A549 (cell line): ENCODE measurements at regions not wholly inside any gene's neighbourhood (a gene's known extent, or its start where the extent isn't known, plus 50 kb on each side); places are given as distances from the start of the nearest gene placed in this dataset.

Source experiments
- CTCF ChIP-seq: fragments of >200 bp; sonication (Bioruptor Twin); formaldehyde crosslinking; IDR thresholded peaks from 3 replicates; pipeline ENCODE4 v1.5.1; 2016
- EP300 ChIP-seq, 2 experiments: fragments of >200 bp; sonication (Bioruptor Twin); formaldehyde crosslinking; IDR thresholded peaks; 2 replicates in 1 of 2; 3 replicates in 1 of 2; pipeline ENCODE4 v1.6.1; 2016 to 2017
- FOSB ChIP-seq: fragments of 250-450 bp; sonication (Bioruptor Pico); IDR thresholded peaks from 2 replicates; pipeline ENCODE4 v1.5.0; 2020; ENCODE audit warnings: mild to moderate bottlenecking, moderate library complexity
- FOXS1 ChIP-seq: fragments of 250-450 bp; sonication (Bioruptor Pico); IDR thresholded peaks from 2 replicates; pipeline ENCODE4 v1.5.0; 2020; ENCODE audit warnings: mild to moderate bottlenecking, moderate library complexity
- HDAC2 ChIP-seq: fragments of 200-600 bp; sonication (generic); IDR thresholded peaks from 2 replicates; pipeline ENCODE4 v1.6.1; 2016
- POLR2A ChIP-seq: IDR thresholded peaks from 2 replicates; pipeline ENCODE4 v1.6.1; 2012; ENCODE audit warnings: mild to moderate bottlenecking, low read length
- SMC3 ChIP-seq: fragments of >200 bp; sonication (Bioruptor Twin); formaldehyde crosslinking; IDR thresholded peaks from 3 replicates; pipeline ENCODE4 v1.6.1; 2018; ENCODE audit warnings: inconsistent platforms
- ZFP36 ChIP-seq: fragments of 450-650 bp; IDR thresholded peaks from 2 replicates; pipeline ENCODE4 v1.6.1; 2014; ENCODE audit warnings: borderline replicate concordance; ENCODE audit not compliant: partially characterized antibody

DNA sequence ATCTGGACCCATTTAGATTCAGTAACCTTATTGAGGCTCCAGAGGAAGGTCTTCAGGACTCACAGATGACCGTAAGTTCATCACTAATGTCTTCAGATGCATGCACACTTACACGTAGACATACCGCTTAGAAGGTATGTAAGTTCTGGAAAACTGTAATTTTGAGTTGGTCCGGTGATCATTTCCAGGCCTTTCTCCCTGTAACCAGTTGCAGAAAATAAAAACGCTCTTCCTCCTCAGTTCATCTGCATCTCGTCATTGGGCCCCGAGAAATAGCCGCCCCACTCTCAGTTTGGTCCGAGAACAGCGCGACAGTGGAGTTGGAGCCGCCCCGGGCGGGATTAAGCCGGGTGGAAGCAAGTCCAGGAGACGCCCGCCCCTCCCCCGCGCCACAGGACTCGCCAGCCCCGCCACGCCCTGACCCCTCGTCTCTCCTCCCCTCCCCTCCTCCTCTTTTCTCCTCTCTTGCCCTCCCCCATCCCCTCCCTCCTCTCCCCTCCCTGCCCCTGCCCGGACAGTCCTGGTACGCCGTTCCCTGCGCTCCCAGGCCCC lies 83.7 kb downstream of the TNFAIP2 start:
- TF ChIP-seq CTCF (no peak), FOSB (CRISPR knock-in tag) (no peak), FOXS1 (CRISPR knock-in tag) (no peak), HDAC2 (no peak), SMC3 (no peak), POLR2A (no peak), EP300 (IDR thresholded peaks at IDR 0.05) (no peak), ZFP36 (no peak)
